ENCODE measurements at regions not wholly inside any gene's neighbourhood (a gene's known extent, or its start where the extent isn't known, plus 50 kb on each side); places are given as distances from the start of the nearest gene placed in this dataset.

- H3K4me1 ChIP-seq = peaks cover 5% of the 10 kb centered on the region
- intact Hi-C loops (cut with DNase I; ENCODE audit: low total_unique reads) = no loop called here
- WGBS, 2 donors = 89 to 92% methylated on average over 4 of the region's 4 CpGs
- no peaks in the 10 kb centered on the region for H3K9me3 ChIP-seq
- H3K27me3 ChIP-seq = no peaks in the 10 kb centered on the region
- TF ChIP-seq POLR2A (IDR thresholded peaks at IDR 0.05) (no peak), CTCF (IDR thresholded peaks at IDR 0.05) (no peak)
- H3K36me3 ChIP-seq (ENCODE audit: low read depth, missing control alignments) = no peaks in the 10 kb centered on the region
- H3K27ac ChIP-seq = no peak overlapping the region
- H3K4me3 ChIP-seq = no peak overlapping the region
- DNase-seq = no peak
Measured at GRCh38 chr3:194072691-194073279, 63.2 kb upstream of the HES1 start.

GRCh38 chr3:194073926-194074325 lies 62.0 kb upstream of the HES1 start:
- intact Hi-C loops (cut with DNase I; ENCODE audit: low total_unique reads) = no loop called here
- WGBS, 2 donors = 70 to 88% methylated on average over 1 of the region's 1 CpG
- Histone ChIP-seq H3K27ac (no peak overlapping the region), H3K4me1 (peaks cover 5% of the 10 kb centered on the region), H3K27me3 (no peaks in the 10 kb centered on the region), H3K9me3 (no peaks in the 10 kb centered on the region), H3K4me3 (no peak overlapping the region), H3K36me3 (ENCODE audit: low read depth, missing control alignments) (no peaks in the 10 kb centered on the region)
- TF ChIP-seq POLR2A (IDR thresholded peaks at IDR 0.05) = no peak
- no peak for TF ChIP-seq CTCF (IDR thresholded peaks at IDR 0.05)
- DNase-seq = no peak

GRCh38 chr3:194075088-194075615 lies 60.8 kb upstream of the HES1 start:
- intact Hi-C loops (cut with DNase I; ENCODE audit: low total_unique reads) = no loop called here

GRCh38 chr3:194075802-194076460 lies 60.0 kb upstream of the HES1 start:
- Histone ChIP-seq H3K4me1 (no peaks in the 10 kb centered on the region), H3K36me3 (ENCODE audit: low read depth, missing control alignments) (no peaks in the 10 kb centered on the region), H3K27me3 (no peaks in the 10 kb centered on the region), H3K9me3 (no peaks in the 10 kb centered on the region), H3K4me3 (no peak overlapping the region), H3K27ac (no peak overlapping the region)
- intact Hi-C loops (cut with DNase I; ENCODE audit: low total_unique reads) = no loop called here
- TF ChIP-seq CTCF (IDR thresholded peaks at IDR 0.05) (no peak), POLR2A (IDR thresholded peaks at IDR 0.05) (no peak)
- WGBS, 2 donors = 75 to 78% methylated on average over 6 of the region's 6 CpGs
- DNase-seq = peak; percentile 33

More at GRCh38 chr3:194075088-194075615, 60.8 kb upstream of the HES1 start:
- Histone ChIP-seq H3K27ac (no peak overlapping the region), H3K4me3 (no peak overlapping the region), H3K4me1 (peaks cover 5% of the 10 kb centered on the region), H3K36me3 (ENCODE audit: low read depth, missing control alignments) (no peaks in the 10 kb centered on the region), H3K27me3 (no peaks in the 10 kb centered on the region), H3K9me3 (no peaks in the 10 kb centered on the region)
- no peak for TF ChIP-seq CTCF (IDR thresholded peaks at IDR 0.05)
- DNase-seq = no peak
- 87% methylated on average over 6 of the region's 6 CpGs for WGBS, 2 donors

- Histone ChIP-seq H3K4me1 (no peaks in the 10 kb centered on the region), H3K27me3 (no peaks in the 10 kb centered on the region), H3K4me3 (no peak overlapping the region), H3K27ac (no peak overlapping the region), H3K9me3 (no peaks in the 10 kb centered on the region), H3K36me3 (ENCODE audit: low read depth, missing control alignments) (no peaks in the 10 kb centered on the region)
- intact Hi-C loops (cut with DNase I; ENCODE audit: low total_unique reads) = no loop called here
- DNase-seq = no peak
- 64 to 65% methylated on average over 7 of the region's 7 CpGs for WGBS, 2 donors
- no peak for TF ChIP-seq CTCF (IDR thresholded peaks at IDR 0.05)
Measured at GRCh38 chr3:194076475-194076874, 59.5 kb upstream of the HES1 start.
